ENCODE measurements at regions not wholly inside any gene's neighbourhood (a gene's known extent, or its start where the extent isn't known, plus 50 kb on each side); places are given as distances from the start of the nearest gene placed in this dataset.

DNA sequence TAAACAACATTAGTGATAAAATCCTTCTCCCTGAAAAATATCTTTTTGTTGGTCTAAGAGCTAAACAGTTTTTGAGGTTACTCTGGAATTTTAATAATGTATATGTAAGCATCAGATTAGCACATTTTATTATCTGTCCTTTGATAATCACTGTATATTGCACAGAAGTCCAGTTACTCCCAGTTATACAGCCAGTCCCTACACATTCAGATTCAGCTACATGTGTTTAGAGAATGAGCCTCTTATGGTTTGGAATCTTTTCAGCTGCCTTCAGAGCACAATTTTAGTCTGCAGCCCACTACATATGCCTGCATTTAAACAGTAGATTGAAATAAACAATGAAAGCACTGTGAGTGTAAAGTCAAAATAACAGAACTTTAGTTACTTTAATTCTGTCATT lies 438.2 kb downstream of the ARHGEF28 start:
- Mint-ChIP-seq H3K9me3 (no peaks in the 10 kb centered on the region), H3K4me1 (ENCODE audit: low read depth in 2 of 2) (no peaks in the 10 kb centered on the region), H3K4me3 (no peak overlapping the region), H3K27me3 (peaks cover 0 to 4% of the 10 kb centered on the region in 2 donors), H3K27ac (no peak overlapping the region), H3K36me3 (no peaks in the 10 kb centered on the region)
- no peak for ATAC-seq
- DNase-seq (ENCODE audit: low spot score) = no peak

GRCh38 chr5:74063821-74064220 lies 437.8 kb downstream of the ARHGEF28 start:
- Mint-ChIP-seq H3K9me3 (no peaks in the 10 kb centered on the region), H3K4me3 (no peak overlapping the region), H3K36me3 (no peaks in the 10 kb centered on the region), H3K4me1 (ENCODE audit: low read depth in 2 of 2) (no peaks in the 10 kb centered on the region), H3K27ac (no peak overlapping the region), H3K27me3 (peaks cover 0 to 4% of the 10 kb centered on the region in 2 donors)
- ATAC-seq = no peak
- DNase-seq (ENCODE audit: low spot score) = no peak

GRCh38 chr5:74063346-74063745 lies 437.4 kb downstream of the ARHGEF28 start:
- Mint-ChIP-seq H3K27me3 (peaks cover 0 to 4% of the 10 kb centered on the region in 2 donors), H3K4me1 (ENCODE audit: low read depth in 2 of 2) (no peaks in the 10 kb centered on the region), H3K27ac (no peak overlapping the region), H3K36me3 (no peaks in the 10 kb centered on the region), H3K4me3 (no peak overlapping the region), H3K9me3 (no peaks in the 10 kb centered on the region)
- no peak for DNase-seq (ENCODE audit: low spot score)
- no peak for ATAC-seq

GRCh38 chr5:74061292-74061691 lies 435.3 kb downstream of the ARHGEF28 start:
- Mint-ChIP-seq H3K36me3 (no peaks in the 10 kb centered on the region), H3K4me3 (no peak overlapping the region), H3K9me3 (no peaks in the 10 kb centered on the region), H3K4me1 (ENCODE audit: low read depth in 2 of 2) (no peaks in the 10 kb centered on the region), H3K27me3 (peaks cover 0 to 4% of the 10 kb centered on the region in 2 donors), H3K27ac (no peak overlapping the region)
- DNase-seq (ENCODE audit: low spot score) (no peak), ATAC-seq (peak; percentile 31 to 55)

DNA sequence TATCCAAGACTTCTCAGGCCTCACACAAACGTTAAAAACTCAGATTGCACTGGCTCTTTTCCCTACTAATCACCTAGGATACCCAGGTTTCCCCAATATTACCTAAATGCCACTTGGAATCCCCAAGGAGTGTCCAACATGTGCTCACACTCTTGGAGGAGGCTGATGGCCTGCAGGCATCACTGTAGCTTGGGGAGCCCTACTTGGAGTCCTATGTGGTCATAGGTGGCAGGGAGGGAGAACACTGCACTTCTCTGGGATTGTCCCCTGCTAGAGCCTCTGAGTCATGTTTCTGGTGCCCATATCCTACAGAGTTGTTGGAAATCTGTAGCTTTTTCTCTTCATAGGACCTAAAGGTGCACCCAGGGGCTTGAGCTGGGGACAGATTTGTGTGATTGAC lies 433.7 kb downstream of the ARHGEF28 start:
- no peak overlapping the region for H3K27ac Mint-ChIP-seq
- peaks cover 0 to 4% of the 10 kb centered on the region in 2 donors for H3K27me3 Mint-ChIP-seq
- peaks cover 4 to 5% of the 10 kb centered on the region in 2 donors for H3K4me1 Mint-ChIP-seq (ENCODE audit: low read depth in 2 of 2)
- ATAC-seq (peak; percentile 14 to 33), DNase-seq (ENCODE audit: low spot score) (no peak)
- no peak overlapping the region for H3K4me3 Mint-ChIP-seq
- no peaks in the 10 kb centered on the region for H3K36me3 Mint-ChIP-seq
- no peaks in the 10 kb centered on the region for H3K9me3 Mint-ChIP-seq

DNA sequence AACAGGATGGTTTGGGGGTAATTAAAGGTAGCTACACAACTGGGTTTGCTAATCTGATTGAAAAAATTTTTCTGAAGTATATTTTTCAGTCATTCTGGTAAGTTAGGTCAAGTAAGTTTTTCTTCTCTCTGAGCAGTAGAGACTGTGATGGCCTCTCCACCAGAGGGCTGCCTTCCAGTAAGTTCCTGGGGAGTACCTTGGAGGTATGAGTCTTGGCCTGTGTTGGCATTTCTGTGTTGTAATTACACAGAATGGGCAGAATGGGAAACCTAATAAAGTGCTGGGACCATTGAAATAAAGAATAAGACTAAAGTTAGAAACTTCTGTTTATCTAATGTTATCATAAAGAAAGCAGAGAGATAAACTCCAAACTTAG lies 430.8 kb downstream of the ARHGEF28 start:
- Mint-ChIP-seq H3K36me3 (no peaks in the 10 kb centered on the region), H3K4me3 (no peak overlapping the region), H3K9me3 (no peaks in the 10 kb centered on the region), H3K4me1 (ENCODE audit: low read depth in 2 of 2) (peaks cover 4 to 5% of the 10 kb centered on the region in 2 donors), H3K27ac (peak overlapping the region in 1 of 2 donors; percentile 42), H3K27me3 (peaks cover 4 to 9% of the 10 kb centered on the region in 2 donors)
- DNase-seq (ENCODE audit: low spot score) (no peak), ATAC-seq (no peak)

GRCh38 chr5:74056107-74056788 lies 430.3 kb downstream of the ARHGEF28 start:
- H3K27ac Mint-ChIP-seq = peak overlapping the region; percentile 42 to 48
- peaks cover 4 to 5% of the 10 kb centered on the region in 2 donors for H3K4me1 Mint-ChIP-seq (ENCODE audit: low read depth in 2 of 2)
- H3K36me3 Mint-ChIP-seq = no peaks in the 10 kb centered on the region
- ATAC-seq = peak; percentile 55 to 78
- no peak for DNase-seq (ENCODE audit: low spot score)
- peaks cover 4 to 9% of the 10 kb centered on the region in 2 donors for H3K27me3 Mint-ChIP-seq
- H3K4me3 Mint-ChIP-seq = peak overlapping the region; percentile 54
- H3K9me3 Mint-ChIP-seq = no peaks in the 10 kb centered on the region

DNA sequence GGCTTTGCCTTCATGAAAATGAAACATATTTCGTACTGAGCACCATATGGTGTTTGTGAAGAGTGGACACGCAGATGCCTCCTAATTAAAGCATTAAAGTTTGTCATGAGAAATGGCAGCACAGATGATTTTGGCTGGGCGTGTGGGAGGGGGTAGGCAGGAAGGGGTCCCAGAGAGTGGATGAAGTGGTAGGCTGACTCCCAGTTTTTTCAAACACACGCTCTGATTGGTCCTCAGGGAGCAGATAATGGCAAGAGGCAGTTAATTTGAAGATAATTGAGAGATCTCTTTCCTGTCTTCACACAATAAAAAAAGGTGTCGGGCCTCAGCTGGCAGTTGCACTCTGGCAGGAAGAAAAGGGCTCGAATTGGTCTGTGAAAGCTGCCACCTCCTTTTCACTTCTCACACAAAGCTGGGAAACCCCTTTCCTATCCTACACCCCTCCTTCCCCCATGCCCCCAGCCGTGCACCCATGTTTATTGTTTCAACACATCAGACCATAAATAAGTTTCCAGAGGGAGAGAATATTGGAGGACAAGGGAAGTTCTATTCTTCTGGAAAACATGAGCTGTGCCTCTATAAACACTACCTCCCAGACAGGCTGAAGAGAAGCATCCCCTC lies 429.6 kb downstream of the ARHGEF28 start:
- Mint-ChIP-seq H3K4me1 (ENCODE audit: low read depth in 2 of 2) (peaks cover 4 to 5% of the 10 kb centered on the region in 2 donors), H3K36me3 (no peaks in the 10 kb centered on the region), H3K9me3 (no peaks in the 10 kb centered on the region), H3K27ac (peak overlapping the region; percentile 42 to 48), H3K27me3 (peaks cover 9 to 10% of the 10 kb centered on the region in 2 donors), H3K4me3 (peak overlapping the region; percentile 54)
- peak; percentile 56 to 65 for ATAC-seq
- no peak for DNase-seq (ENCODE audit: low spot score)

DNA sequence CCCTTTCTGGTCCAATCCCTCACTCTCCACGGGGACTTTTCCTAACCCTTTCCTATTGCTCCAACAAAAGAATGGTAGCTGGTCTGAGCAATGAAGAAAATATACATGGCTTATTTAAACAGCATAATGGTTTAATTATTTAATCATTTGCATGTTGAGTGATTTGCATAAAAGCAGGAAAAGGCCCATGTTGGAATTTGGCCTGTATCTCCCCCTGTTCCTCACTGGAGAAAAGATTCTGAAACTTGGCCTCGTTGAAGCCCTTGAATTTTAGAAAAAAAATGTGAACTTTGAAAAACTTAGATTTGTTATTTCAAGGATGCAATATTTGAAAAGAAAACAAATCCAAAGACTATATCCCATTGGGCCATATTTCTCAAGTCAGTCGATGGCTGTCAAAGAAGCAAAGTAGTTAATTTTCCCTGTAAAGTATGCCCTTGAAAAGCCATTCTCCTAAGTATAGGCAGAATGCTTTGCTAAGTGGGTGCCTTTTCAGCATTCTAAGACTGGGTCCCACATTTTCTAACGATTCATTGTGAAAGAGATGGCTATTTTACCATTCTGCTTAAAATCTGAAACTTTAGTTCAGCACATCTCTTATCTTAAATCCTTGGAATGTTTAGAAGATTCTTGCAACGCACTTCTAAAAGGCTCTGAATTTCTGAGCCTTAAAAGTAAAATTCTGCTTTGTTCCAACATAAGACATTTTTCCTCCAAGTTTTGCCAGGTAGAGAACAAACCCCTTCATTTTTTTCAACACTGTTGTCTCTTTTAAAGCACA lies 428.8 kb downstream of the ARHGEF28 start:
- H3K36me3 Mint-ChIP-seq = no peaks in the 10 kb centered on the region
- no peak for ATAC-seq
- H3K9me3 Mint-ChIP-seq = no peaks in the 10 kb centered on the region
- peak overlapping the region; percentile 54 for H3K4me3 Mint-ChIP-seq
- H3K4me1 Mint-ChIP-seq (ENCODE audit: low read depth in 2 of 2) = peaks cover 4 to 5% of the 10 kb centered on the region in 2 donors
- DNase-seq (ENCODE audit: low spot score) = no peak
- H3K27ac Mint-ChIP-seq = peak overlapping the region in 1 of 2 donors; percentile 42
- H3K27me3 Mint-ChIP-seq = peaks cover 9 to 10% of the 10 kb centered on the region in 2 donors

GRCh38 chr5:74054139-74054538 lies 428.1 kb downstream of the ARHGEF28 start:
- no peak overlapping the region for H3K4me3 Mint-ChIP-seq
- H3K9me3 Mint-ChIP-seq = no peaks in the 10 kb centered on the region
- H3K36me3 Mint-ChIP-seq = no peaks in the 10 kb centered on the region
- peaks cover 4 to 5% of the 10 kb centered on the region in 2 donors for H3K4me1 Mint-ChIP-seq (ENCODE audit: low read depth in 2 of 2)
- DNase-seq (ENCODE audit: low spot score) = no peak
- H3K27me3 Mint-ChIP-seq = peaks cover 9 to 11% of the 10 kb centered on the region in 2 donors
- ATAC-seq = no peak
- H3K27ac Mint-ChIP-seq = no peak overlapping the region

- Mint-ChIP-seq H3K27me3 (peaks cover 9 to 14% of the 10 kb centered on the region in 2 donors), H3K9me3 (no peaks in the 10 kb centered on the region), H3K4me3 (no peak overlapping the region), H3K27ac (no peak overlapping the region), H3K4me1 (ENCODE audit: low read depth in 2 of 2) (peaks cover 4 to 5% of the 10 kb centered on the region in 2 donors), H3K36me3 (no peaks in the 10 kb centered on the region)
- DNase-seq (ENCODE audit: low spot score) (no peak), ATAC-seq (no peak)
Measured at GRCh38 chr5:74052441-74053221, 426.6 kb downstream of the ARHGEF28 start.

DNA sequence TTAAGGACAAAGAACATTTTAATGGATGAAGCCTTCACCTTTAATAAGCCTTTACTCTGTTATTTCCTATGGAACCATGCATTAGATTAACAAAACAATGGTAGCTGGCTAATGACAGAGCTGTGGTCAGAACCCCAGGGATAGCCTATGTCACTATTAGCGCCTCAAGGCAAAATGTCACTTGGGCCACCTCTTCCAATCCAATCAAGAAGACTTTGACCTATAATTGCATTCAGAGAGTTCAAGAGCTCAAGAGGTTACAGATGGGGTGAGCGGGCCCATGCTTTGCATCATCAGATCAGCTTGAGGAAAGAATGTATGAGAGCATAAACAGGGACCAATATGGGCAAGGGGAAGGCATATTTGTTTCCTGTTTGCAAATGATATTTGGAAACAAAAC lies 425.1 kb downstream of the ARHGEF28 start:
- Mint-ChIP-seq H3K9me3 (no peaks in the 10 kb centered on the region), H3K36me3 (no peaks in the 10 kb centered on the region), H3K4me1 (ENCODE audit: low read depth in 2 of 2) (peaks cover 4 to 5% of the 10 kb centered on the region in 2 donors), H3K4me3 (no peak overlapping the region), H3K27me3 (peaks cover 9 to 15% of the 10 kb centered on the region in 2 donors), H3K27ac (no peak overlapping the region)
- ATAC-seq (no peak), DNase-seq (ENCODE audit: low spot score) (no peak)

- Mint-ChIP-seq H3K4me1 (ENCODE audit: low read depth in 2 of 2) (no peaks in the 10 kb centered on the region), H3K27me3 (peaks cover 0 to 5% of the 10 kb centered on the region in 2 donors), H3K9me3 (no peaks in the 10 kb centered on the region), H3K4me3 (no peak overlapping the region), H3K27ac (no peak overlapping the region), H3K36me3 (no peaks in the 10 kb centered on the region)
- no peak for ATAC-seq
- DNase-seq (ENCODE audit: low spot score) = no peak
Measured at GRCh38 chr5:74044936-74045335, 418.9 kb downstream of the ARHGEF28 start.
